HG02973 (cell line): ENCODE measurements at regions not wholly inside any gene's neighbourhood (a gene's known extent, or its start where the extent isn't known, plus 50 kb on each side); places are given as distances from the start of the nearest gene placed in this dataset.
"Not testable (repeated sequence)": the region's sequence is repeated elsewhere in the genome, so short reads cannot be mapped to it uniquely, and the experiment has no call there.

Experiments
- ATAC-seq: cut with Tn5 transposase; IDR thresholded peaks from one replicate; pipeline ENCODE4 v1.9.1; 2021; ENCODE audit warnings: moderate library complexity; ENCODE audit not compliant: unreplicated experiment

GRCh38 chr14:100416921-100417860, 94.1 kb downstream of the SLC25A47 start:
- no peak for ATAC-seq

GRCh38 chr14:100419856-100420255, 96.7 kb downstream of the SLC25A47 start:
- ATAC-seq: no peak

GRCh38 chr14:100421756-100422470, 98.8 kb downstream of the SLC25A47 start:
- no peak for ATAC-seq

GRCh38 chr14:100422556-100423316, 99.6 kb downstream of the SLC25A47 start:
- ATAC-seq: no peak

- no peak for ATAC-seq
Measured at GRCh38 chr14:100423317-100424010, 100.3 kb downstream of the SLC25A47 start.

- no peak for ATAC-seq
Measured at GRCh38 chr14:100424504-100425428, 101.6 kb downstream of the SLC25A47 start.

- no peak for ATAC-seq
Measured at GRCh38 chr14:100425429-100425827, 102.3 kb downstream of the SLC25A47 start.

GRCh38 chr14:100426314-100426713, 103.2 kb downstream of the SLC25A47 start:
- ATAC-seq: no peak

- ATAC-seq: no peak
Measured at GRCh38 chr14:100427166-100427565, 104.0 kb downstream of the SLC25A47 start.

- no peak for ATAC-seq
Measured at GRCh38 chr14:100428727-100429126, 105.6 kb downstream of the SLC25A47 start.

GRCh38 chr14:100429537-100429936, 106.4 kb downstream of the SLC25A47 start:
- no peak for ATAC-seq

GRCh38 chr14:100430571-100430970, 107.4 kb downstream of the SLC25A47 start:
- no peak for ATAC-seq

GRCh38 chr14:100431461-100431860, 108.3 kb downstream of the SLC25A47 start:
- ATAC-seq: not testable (repeated sequence)

- ATAC-seq: no peak
Measured at GRCh38 chr14:100432652-100433427, 109.7 kb downstream of the SLC25A47 start.

GRCh38 chr14:100433428-100433814, 110.3 kb downstream of the SLC25A47 start:
- no peak for ATAC-seq

- ATAC-seq: no peak
Measured at GRCh38 chr14:100434033-100434601, 111.0 kb downstream of the SLC25A47 start.

GRCh38 chr14:100434911-100435438, 111.8 kb downstream of the SLC25A47 start:
- no peak for ATAC-seq

- ATAC-seq: no peak
Measured at GRCh38 chr14:100435459-100435858, 112.3 kb downstream of the SLC25A47 start.
